ENCODE measurements at regions not wholly inside any gene's neighbourhood (a gene's known extent, or its start where the extent isn't known, plus 50 kb on each side); places are given as distances from the start of the nearest gene placed in this dataset.
A peak's percentile ranks its signal among the peaks of the same experiment; 100 is the strongest.

DNA sequence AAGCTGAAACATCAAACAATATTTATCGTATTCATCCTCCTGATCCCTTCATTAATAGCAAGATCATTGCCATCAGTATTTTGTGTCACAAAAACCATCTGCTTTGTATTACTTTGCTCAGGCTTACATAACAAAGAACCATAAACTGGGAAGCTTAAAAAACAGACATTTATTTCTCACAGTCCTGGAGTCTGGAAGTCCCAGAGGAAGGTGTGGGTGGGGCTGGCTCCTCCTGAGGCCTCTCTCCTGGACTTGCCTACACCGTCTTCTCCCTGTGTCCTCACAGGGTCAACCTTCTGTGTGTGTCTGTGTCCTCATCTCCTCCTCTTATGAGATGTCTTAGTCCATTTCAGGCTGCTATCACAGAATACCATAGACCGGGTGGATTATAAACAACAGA is 61.3 kb upstream of the MXRA5 start:
- Histone ChIP-seq H3K4me3 (no peak overlapping the region), H3K27me3 (no peaks in the 10 kb centered on the region), H3K4me1 (peaks cover 0 to 13% (median 0%) of the 10 kb centered on the region in 12 donors), H3K36me3 (no peaks in the 10 kb centered on the region), H3K27ac (peak overlapping the region in 4 of 12 donors; percentile 19 to 70 (median 24)), H3K9me3 (peaks cover 0 to 6% (median 0%) of the 10 kb centered on the region in 12 donors)
- ATAC-seq = peak in 1 of 4 donors; percentile 51
- DNase-seq = peak in 2 of 5 donors; percentile 12 to 52
- TF ChIP-seq, protein P1, sequence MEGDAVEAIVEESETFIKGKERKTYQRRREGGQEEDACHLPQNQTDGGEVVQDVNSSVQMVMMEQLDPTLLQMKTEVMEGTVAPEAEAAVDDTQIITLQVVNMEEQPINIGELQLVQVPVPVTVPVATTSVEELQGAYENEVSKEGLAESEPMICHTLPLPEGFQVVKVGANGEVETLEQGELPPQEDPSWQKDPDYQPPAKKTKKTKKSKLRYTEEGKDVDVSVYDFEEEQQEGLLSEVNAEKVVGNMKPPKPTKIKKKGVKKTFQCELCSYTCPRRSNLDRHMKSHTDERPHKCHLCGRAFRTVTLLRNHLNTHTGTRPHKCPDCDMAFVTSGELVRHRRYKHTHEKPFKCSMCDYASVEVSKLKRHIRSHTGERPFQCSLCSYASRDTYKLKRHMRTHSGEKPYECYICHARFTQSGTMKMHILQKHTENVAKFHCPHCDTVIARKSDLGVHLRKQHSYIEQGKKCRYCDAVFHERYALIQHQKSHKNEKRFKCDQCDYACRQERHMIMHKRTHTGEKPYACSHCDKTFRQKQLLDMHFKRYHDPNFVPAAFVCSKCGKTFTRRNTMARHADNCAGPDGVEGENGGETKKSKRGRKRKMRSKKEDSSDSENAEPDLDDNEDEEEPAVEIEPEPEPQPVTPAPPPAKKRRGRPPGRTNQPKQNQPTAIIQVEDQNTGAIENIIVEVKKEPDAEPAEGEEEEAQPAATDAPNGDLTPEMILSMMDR (IDR thresholded peaks at IDR 0.05) = no peak
- TF ChIP-seq POLR2A (IDR thresholded peaks at IDR 0.05) = no peak
- intact Hi-C loops (cut with DNase I) = no loop called here
- 52 to 63% (median 57%) methylated on average over 3 of the region's 3 CpGs for WGBS, 4 donors

DNA sequence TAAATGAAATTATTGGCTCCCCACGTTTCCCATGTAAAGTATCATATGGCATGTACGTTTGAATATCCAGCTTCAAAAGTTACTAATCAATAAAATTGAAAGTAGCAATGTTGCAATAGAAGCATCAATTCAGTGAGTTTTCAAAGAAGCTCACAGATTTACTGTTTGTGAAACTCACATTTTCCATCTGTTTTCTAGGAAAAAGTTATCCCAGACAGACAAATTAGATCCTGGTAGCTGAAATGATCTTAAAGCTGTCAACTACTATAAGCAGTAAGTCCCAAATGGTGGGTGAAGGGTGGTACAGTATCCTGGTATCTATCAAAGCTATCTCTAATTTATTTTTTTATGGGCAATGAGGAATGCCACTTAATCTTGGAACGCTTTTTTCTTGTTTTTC is 60.7 kb upstream of the MXRA5 start:
- DNase-seq (no peak), ATAC-seq (no peak)
- Histone ChIP-seq H3K4me1 (peaks cover 0 to 13% (median 0%) of the 10 kb centered on the region in 12 donors), H3K9me3 (peaks cover 0 to 3% (median 0%) of the 10 kb centered on the region in 12 donors), H3K27ac (peak overlapping the region in 2 of 12 donors; percentile 19 to 70), H3K27me3 (no peaks in the 10 kb centered on the region), H3K4me3 (no peak overlapping the region), H3K36me3 (no peaks in the 10 kb centered on the region)
- 71 to 89% (median 77%) methylated on average over 3 of the region's 3 CpGs for WGBS, 4 donors
- intact Hi-C loops (cut with DNase I) = no loop called here
- TF ChIP-seq, protein P1 (IDR thresholded peaks at IDR 0.05) = no peak
- no peak for TF ChIP-seq POLR2A (IDR thresholded peaks at IDR 0.05)

DNA sequence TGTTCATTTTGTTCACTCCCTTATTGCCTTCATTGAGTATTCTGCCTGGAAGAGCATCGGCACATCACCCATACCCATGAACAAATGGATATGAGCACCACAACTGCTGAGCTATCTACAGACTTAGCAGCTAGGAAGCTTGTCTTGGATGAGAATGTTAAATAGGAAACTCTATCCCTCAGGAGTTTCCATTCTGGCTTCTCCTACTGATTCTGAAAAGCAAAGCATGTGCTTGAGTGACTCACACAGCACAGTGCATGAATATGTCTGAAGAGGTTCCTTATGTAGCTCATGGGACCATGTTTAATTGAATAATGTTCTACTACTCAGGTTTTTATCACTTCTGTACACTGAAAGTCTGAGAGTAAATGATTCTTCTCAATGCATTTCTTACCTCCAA is 57.3 kb upstream of the MXRA5 start:
- DNase-seq (no peak), ATAC-seq (peak in 2 of 4 donors; percentile 41 to 67)
- Histone ChIP-seq H3K27me3 (no peaks in the 10 kb centered on the region), H3K4me3 (no peak overlapping the region), H3K27ac (peak overlapping the region in 1 of 12 donors; percentile 18), H3K36me3 (no peaks in the 10 kb centered on the region), H3K9me3 (peaks cover 0 to 3% (median 0%) of the 10 kb centered on the region in 12 donors), H3K4me1 (peaks cover 0 to 21% (median 0%) of the 10 kb centered on the region in 12 donors)
- TF ChIP-seq, protein P1 (IDR thresholded peaks at IDR 0.05) = no peak
- TF ChIP-seq POLR2A (IDR thresholded peaks at IDR 0.05) = no peak
- intact Hi-C loops (cut with DNase I) = no loop called here
- 61 to 83% (median 78%) methylated on average over 1 of the region's 1 CpG for WGBS, 4 donors

All from heart left ventricle (tissue), 16 donors.